GM10248 (cell line): ENCODE measurements at regions not wholly inside any gene's neighbourhood (a gene's known extent, or its start where the extent isn't known, plus 50 kb on each side); places are given as distances from the start of the nearest gene placed in this dataset.

ENCODE experiments used
- CTCF ChIA-PET: fragments of 300-600 bp; sonication (Branson Sonifier 250); formaldehyde crosslinking; extraction: SDS; loops from one replicate; lab custom pipeline; 2021; ENCODE audit warnings: antibody characterized with exemption; lab: Yijun Ruan, JAX
- POLR2A ChIA-PET: fragments of 350-650 bp; sonication (Branson Sonifier 250); formaldehyde crosslinking; extraction: SDS; loops from one replicate; lab custom pipeline; 2020; ENCODE audit warnings: antibody characterized with exemption; lab: Yijun Ruan, JAX
- DNase-seq: peaks from one replicate; pipeline ENCODE4 v3.0.0; 2012; ENCODE audit errors: extremely low spot score
- CTCF ChIP-seq: IDR thresholded peaks from 2 replicates; pipeline ENCODE4 v1.5.1; 2012; ENCODE audit warnings: mild to moderate bottlenecking, low read depth; ENCODE audit errors: extremely low read depth, missing control alignments, control extremely low read depth

GRCh38 chr18:35828591-35828990 lies 143.9 kb upstream of the RMP24 start:
- no peak for DNase-seq
- CTCF ChIA-PET, result no interaction called here
- TF ChIP-seq CTCF, result no peak
- POLR2A ChIA-PET, result no interaction called here

GRCh38 chr18:35835366-35835765 lies 137.1 kb upstream of the RMP24 start:
- no peak for TF ChIP-seq CTCF
- ChIA-PET POLR2A (no interaction called here), CTCF (interaction anchor here (1.1 to 3.3 kb wide), 4 partner anchors 9 to 26 kb away, joined by 3 to 12 read pairs (median 4); no protein-coding TSS in a partner anchor)
- DNase-seq, result no peak

GRCh38 chr18:35835833-35836232 lies 136.6 kb upstream of the RMP24 start:
- CTCF ChIA-PET, result interaction anchor here (1.1 to 3.3 kb wide), 4 partner anchors 10 to 29 kb away, joined by 3 to 12 read pairs (median 4); no protein-coding TSS in a partner anchor
- peak; percentile 13 for DNase-seq
- POLR2A ChIA-PET, result no interaction called here
- no peak for TF ChIP-seq CTCF

GRCh38 chr18:35836932-35837331 lies 135.5 kb upstream of the RMP24 start:
- TF ChIP-seq CTCF, result no peak
- DNase-seq, result no peak
- CTCF ChIA-PET, result interaction anchor here (1.5 to 3.3 kb wide), 4 partner anchors 11 to 80 kb away, joined by 3 to 12 read pairs (median 4); no protein-coding TSS in a partner anchor
- POLR2A ChIA-PET, result interaction anchor here (0.6 kb wide), 1 partner anchor 135 kb away, joined by 3 read pairs; no protein-coding TSS in a partner anchor

GRCh38 chr18:35837922-35838496 lies 134.5 kb upstream of the RMP24 start:
- ChIA-PET POLR2A (no interaction called here), CTCF (interaction anchor here (1.3 to 1.6 kb wide), 3 partner anchors 12 to 81 kb away, joined by 3 to 6 read pairs (median 4); no protein-coding TSS in a partner anchor)
- DNase-seq, result no peak
- TF ChIP-seq CTCF, result no peak

GRCh38 chr18:35841283-35841682 lies 131.2 kb upstream of the RMP24 start:
- ChIA-PET CTCF (no interaction called here), POLR2A (no interaction called here)
- no peak for DNase-seq
- no peak for TF ChIP-seq CTCF
